OCI-LY3 (cell line): ENCODE measurements at regions not wholly inside any gene's neighbourhood (a gene's known extent, or its start where the extent isn't known, plus 50 kb on each side); places are given as distances from the start of the nearest gene placed in this dataset.

Source experiments
- CTCF ChIP-seq: fragments of 200-600, 300-600 bp; sonication (generic); IDR thresholded peaks from 2 replicates; pipeline ENCODE4 v1.5.1; 2014; ENCODE audit warnings: antibody characterized with exemption, low read length, low read depth
- EZH2phosphoT487 ChIP-seq: fragments of 200-600 bp; shearing (Covaris generic); IDR thresholded peaks from 2 replicates; pipeline ENCODE4 v1.6.1; 2018; ENCODE audit warnings: antibody characterized with exemption, mixed run types, low read depth

DNA sequence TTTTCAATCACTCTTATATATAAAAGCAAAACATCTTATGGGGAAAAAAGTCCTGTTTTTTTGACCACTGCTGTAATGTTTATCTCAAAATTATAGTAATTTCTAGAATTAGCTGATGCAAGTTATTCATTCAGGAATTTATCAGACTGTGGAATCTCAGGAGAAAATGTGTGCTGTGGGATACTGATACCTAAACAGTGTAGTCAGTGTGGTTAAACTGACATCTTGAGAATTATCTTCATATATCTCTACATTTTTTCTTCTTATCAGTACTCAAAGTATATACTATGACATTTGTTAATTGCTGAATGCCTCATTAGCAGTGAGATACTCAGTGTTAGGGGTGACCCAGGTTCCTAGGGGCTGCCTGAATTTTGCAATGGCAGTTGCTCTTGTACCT, 839.3 kb downstream of the KCNT2 start:
- TF ChIP-seq CTCF (no peak), EZH2phosphoT487 (no peak)
